B cell (primary cell): ENCODE measurements at regions not wholly inside any gene's neighbourhood (a gene's known extent, or its start where the extent isn't known, plus 50 kb on each side); places are given as distances from the start of the nearest gene placed in this dataset.

Experiments
- CTCF ChIP-seq: fragments of 200-600 bp; IDR thresholded peaks from one replicate; pipeline ENCODE4 v1.8.0; 2022; ENCODE audit warnings: antibody characterized with exemption, mild to moderate bottlenecking
- EZH2 ChIP-seq: IDR thresholded peaks from 2 replicates; pipeline ENCODE4 v1.6.1; 2012; ENCODE audit warnings: borderline replicate concordance, low read depth, mild to moderate bottlenecking, moderate library complexity, low read length; ENCODE audit not compliant: insufficient read depth, poor library complexity, severe bottlenecking

- TF ChIP-seq CTCF (no peak), EZH2 (no peak)
Measured at GRCh38 chr4:66279084-66279483, 608.8 kb upstream of the EPHA5 start.
